H9 (cell line): ENCODE measurements at regions not wholly inside any gene's neighbourhood (a gene's known extent, or its start where the extent isn't known, plus 50 kb on each side); places are given as distances from the start of the nearest gene placed in this dataset.

Experiments used
- DNase-seq: peaks from one replicate; pipeline ENCODE4 v3.0.0-alpha.2; 2017
- H2AFZ ChIP-seq: one replicate; pipeline ENCODE4 v1.6.1; 2013; ENCODE audit warnings: mild to moderate bottlenecking, low read length, control low read depth, moderate library complexity
- H2AK5ac ChIP-seq: 2 replicates; pipeline ENCODE4 v1.6.1; 2013; ENCODE audit warnings: low read length, control low read depth, mixed read lengths; ENCODE audit not compliant: insufficient read length
- H2BK120ac ChIP-seq: one replicate; pipeline ENCODE4 v1.6.1; 2013; ENCODE audit warnings: low read depth, mild to moderate bottlenecking, low read length, control low read depth, inconsistent platforms; ENCODE audit not compliant: poor library complexity, severe bottlenecking
- H2BK12ac ChIP-seq: 2 replicates; pipeline ENCODE4 v1.6.1; 2013; ENCODE audit warnings: low read length, control low read depth, mixed read lengths, low read depth; ENCODE audit not compliant: insufficient read length
- H2BK15ac ChIP-seq: 2 replicates; pipeline ENCODE4 v1.6.1; 2013; ENCODE audit warnings: low read depth, low read length, control low read depth
- H2BK20ac ChIP-seq: one replicate; pipeline ENCODE4 v1.6.1; 2013; ENCODE audit warnings: low read depth, mild to moderate bottlenecking, low read length, control low read depth, inconsistent platforms; ENCODE audit not compliant: poor library complexity, severe bottlenecking
- H2BK5ac ChIP-seq: 2 replicates; pipeline ENCODE4 v1.6.1; 2013; ENCODE audit warnings: low read length, control low read depth, mixed read lengths; ENCODE audit not compliant: insufficient read length
- H3K14ac ChIP-seq: 2 replicates; pipeline ENCODE4 v1.6.1; 2013; ENCODE audit warnings: low read length, control low read depth; ENCODE audit not compliant: insufficient read depth
- H3K18ac ChIP-seq: 2 replicates; pipeline ENCODE4 v1.6.1; 2013; ENCODE audit warnings: low read depth, mild to moderate bottlenecking, mixed read lengths, low read length, control low read depth; ENCODE audit not compliant: insufficient read length
- H3K23ac ChIP-seq: 2 replicates; pipeline ENCODE4 v1.6.1; 2013; ENCODE audit warnings: low read length, control low read depth, mixed read lengths, low read depth; ENCODE audit not compliant: insufficient read length
- H3K23me2 ChIP-seq: 2 replicates; pipeline ENCODE4 v1.6.1; 2013; ENCODE audit warnings: low read depth, mild to moderate bottlenecking, mixed read lengths, low read length, control low read depth; ENCODE audit not compliant: insufficient read length, poor library complexity, severe bottlenecking
- H3K27ac ChIP-seq: 2 replicates; pipeline ENCODE4 v1.5.1; 2013; ENCODE audit warnings: low read length, control low read depth, mixed read lengths, low read depth; ENCODE audit not compliant: insufficient read length
- H3K27me3 ChIP-seq: 2 replicates; pipeline ENCODE4 v1.6.1; 2013; ENCODE audit warnings: low read length, control low read depth, inconsistent platforms; ENCODE audit not compliant: insufficient read depth
- H3K4ac ChIP-seq: 2 replicates; pipeline ENCODE4 v1.6.1; 2013; ENCODE audit warnings: low read depth, mild to moderate bottlenecking, control low read depth, inconsistent platforms, low read length, moderate library complexity
- H3K4me1 ChIP-seq: 2 replicates; pipeline ENCODE4 v1.6.1; 2013; ENCODE audit warnings: low read length, control low read depth, inconsistent platforms; ENCODE audit not compliant: insufficient read depth
- H3K4me2 ChIP-seq: 2 replicates; pipeline ENCODE4 v1.6.1; 2013; ENCODE audit warnings: low read length, control low read depth, mixed read lengths; ENCODE audit not compliant: insufficient read length, insufficient read depth
- H3K56ac ChIP-seq: 2 replicates; pipeline ENCODE4 v1.6.1; 2013; ENCODE audit warnings: low read depth, mild to moderate bottlenecking, mixed read lengths, low read length, control low read depth; ENCODE audit not compliant: insufficient read length
- H3K79me1 ChIP-seq: 2 replicates; pipeline ENCODE4 v1.6.1; 2013; ENCODE audit warnings: low read depth, mild to moderate bottlenecking, moderate library complexity, low read length, control low read depth, inconsistent platforms; ENCODE audit not compliant: insufficient read depth, poor library complexity, severe bottlenecking
- H3K79me2 ChIP-seq: 2 replicates; pipeline ENCODE4 v1.6.1; 2013; ENCODE audit warnings: low read length, control low read depth, inconsistent platforms; ENCODE audit not compliant: insufficient read depth
- H3K9ac ChIP-seq: 2 replicates; pipeline ENCODE4 v1.6.1; 2013; ENCODE audit warnings: low read length, control low read depth, mixed read lengths; ENCODE audit not compliant: insufficient read length; ENCODE audit errors: extremely low read depth
- H3K9me3 ChIP-seq: one replicate; pipeline ENCODE4 v1.6.1; 2013; ENCODE audit warnings: low read depth, low read length, inconsistent platforms; ENCODE audit not compliant: control insufficient read depth
- H3T11ph ChIP-seq: one replicate; pipeline ENCODE4 v1.6.1; 2013; ENCODE audit warnings: mild to moderate bottlenecking, low read length, control low read depth, inconsistent platforms
- H4K20me1 ChIP-seq: one replicate; pipeline ENCODE4 v1.6.1; 2013; ENCODE audit not compliant: control insufficient read depth, insufficient read length, insufficient read depth
- H4K5ac ChIP-seq: 2 replicates; pipeline ENCODE4 v1.6.1; 2013; ENCODE audit warnings: low read depth, mild to moderate bottlenecking, mixed read lengths, low read length, control low read depth; ENCODE audit not compliant: insufficient read length
- H4K8ac ChIP-seq: replicated peaks from 2 replicates; pipeline ENCODE4 v1.6.1; 2013; ENCODE audit warnings: low read length, control low read depth, mixed read lengths, low read depth; ENCODE audit not compliant: insufficient read length
- H4K91ac ChIP-seq: 2 replicates; pipeline ENCODE4 v1.6.1; 2013; ENCODE audit warnings: low read depth, mild to moderate bottlenecking, moderate library complexity, mixed read lengths, low read length, control low read depth; ENCODE audit not compliant: insufficient read length
- H3K27ac Mint-ChIP-seq, 3 experiments: 2 replicates in 2 of 3; 3 replicates in 1 of 3; pipeline ENCODE4 v1.8.0; 2020 to 2021; ENCODE audit warnings: mixed read lengths in 3 of 3, mild to moderate bottlenecking in 1 of 3, moderate library complexity in 1 of 3
- H3K27me3 Mint-ChIP-seq: 2 replicates; pipeline ENCODE4 v1.8.0; 2021; ENCODE audit warnings: low read depth, mild to moderate bottlenecking, moderate library complexity, mixed read lengths
- H3K36me3 Mint-ChIP-seq, 3 experiments: 2 replicates in 2 of 3; 3 replicates in 1 of 3; pipeline ENCODE4 v1.8.0; 2020 to 2021; ENCODE audit warnings: low read depth in 3 of 3, mixed read lengths in 3 of 3; ENCODE audit not compliant: insufficient read depth in 1 of 3
- H3K4me1 Mint-ChIP-seq, 2 experiments: 2 replicates each; pipeline ENCODE4 v1.8.0; 2020; ENCODE audit warnings: mixed read lengths in 2 of 2
- H3K4me3 Mint-ChIP-seq, 2 experiments: 2 replicates in 1 of 2; 3 replicates in 1 of 2; pipeline ENCODE4 v1.8.0; 2020 to 2021; ENCODE audit warnings: mild to moderate bottlenecking in 2 of 2, mixed read lengths in 2 of 2, moderate library complexity in 1 of 2
- H3K9me3 Mint-ChIP-seq, 2 experiments: 2 replicates in 1 of 2; 3 replicates in 1 of 2; pipeline ENCODE4 v1.8.0; 2020; ENCODE audit warnings: mild to moderate bottlenecking in 2 of 2, mixed read lengths in 2 of 2, moderate library complexity in 1 of 2
- WGBS: extraction: QIAGEN DNeasy Blood & Tissue Kit; methylation state at CpG from one replicate; pipeline ENCODE4 v1.1.7; 2013; ENCODE audit warnings: missing lambda C conversion rate, low lambda C conversion rate, mixed read lengths; ENCODE audit not compliant: insufficient read length; ENCODE audit errors: extremely low coverage; 5-methylcytosine and 5-hydroxymethylcytosine counted together
- TF ChIP-seq, protein P1 (sequence below): fragments of 200-600 bp; sonication (generic); conservative IDR thresholded peaks from 3 replicates; pipeline ENCODE4 v1.8.0; 2021; ENCODE audit warnings: antibody characterized with exemption, mild to moderate bottlenecking

- Mint-ChIP-seq H3K9me3 (peaks cover 28 to 35% of the 10 kb centered on the region in 2 experiments), H3K27me3 (peaks cover 11% of the 10 kb centered on the region), H3K27ac (no peak overlapping the region), H3K36me3 (peaks cover 0 to 21% (median 3%) of the 10 kb centered on the region in 3 experiments; a peak in 5 of 7 replicates), H3K4me1 (peaks cover 6 to 11% of the 10 kb centered on the region in 2 experiments), H3K4me3 (no peak overlapping the region)
- H3K4me1 ChIP-seq: no peaks in the 10 kb centered on the region
- no peaks in the 10 kb centered on the region for H3K79me2 ChIP-seq
- H3K27me3 ChIP-seq: no peaks in the 10 kb centered on the region
- WGBS: no CpG with 5 or more reads among the region's 5 CpGs
- H2BK12ac ChIP-seq: no peak overlapping the region
- H2AFZ ChIP-seq: no peak overlapping the region
- H3K56ac ChIP-seq: no peak overlapping the region
- H3K9ac ChIP-seq: no peak overlapping the region
- H3K9me3 ChIP-seq: no peaks in the 10 kb centered on the region
- H4K91ac ChIP-seq: no peak overlapping the region
- H3K23me2 ChIP-seq: no peaks in the 10 kb centered on the region
- no peak overlapping the region for H2BK20ac ChIP-seq
- TF ChIP-seq, protein P1, sequence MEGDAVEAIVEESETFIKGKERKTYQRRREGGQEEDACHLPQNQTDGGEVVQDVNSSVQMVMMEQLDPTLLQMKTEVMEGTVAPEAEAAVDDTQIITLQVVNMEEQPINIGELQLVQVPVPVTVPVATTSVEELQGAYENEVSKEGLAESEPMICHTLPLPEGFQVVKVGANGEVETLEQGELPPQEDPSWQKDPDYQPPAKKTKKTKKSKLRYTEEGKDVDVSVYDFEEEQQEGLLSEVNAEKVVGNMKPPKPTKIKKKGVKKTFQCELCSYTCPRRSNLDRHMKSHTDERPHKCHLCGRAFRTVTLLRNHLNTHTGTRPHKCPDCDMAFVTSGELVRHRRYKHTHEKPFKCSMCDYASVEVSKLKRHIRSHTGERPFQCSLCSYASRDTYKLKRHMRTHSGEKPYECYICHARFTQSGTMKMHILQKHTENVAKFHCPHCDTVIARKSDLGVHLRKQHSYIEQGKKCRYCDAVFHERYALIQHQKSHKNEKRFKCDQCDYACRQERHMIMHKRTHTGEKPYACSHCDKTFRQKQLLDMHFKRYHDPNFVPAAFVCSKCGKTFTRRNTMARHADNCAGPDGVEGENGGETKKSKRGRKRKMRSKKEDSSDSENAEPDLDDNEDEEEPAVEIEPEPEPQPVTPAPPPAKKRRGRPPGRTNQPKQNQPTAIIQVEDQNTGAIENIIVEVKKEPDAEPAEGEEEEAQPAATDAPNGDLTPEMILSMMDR: no peak
- H2BK5ac ChIP-seq: no peak overlapping the region
- H3T11ph ChIP-seq: no peak overlapping the region
- H2BK15ac ChIP-seq: no peak overlapping the region
- no peak overlapping the region for H4K5ac ChIP-seq
- no peak overlapping the region for H4K8ac ChIP-seq
- no peak overlapping the region for H3K27ac ChIP-seq
- H3K4me2 ChIP-seq: no peak overlapping the region
- H2BK120ac ChIP-seq: no peak overlapping the region
- H3K14ac ChIP-seq: no peak overlapping the region
- DNase-seq: no peak
- no peaks in the 10 kb centered on the region for H4K20me1 ChIP-seq
- no peak overlapping the region for H3K4ac ChIP-seq
- no peak overlapping the region for H2AK5ac ChIP-seq
- no peak overlapping the region for H3K18ac ChIP-seq
- no peak overlapping the region for H3K23ac ChIP-seq
- no peaks in the 10 kb centered on the region for H3K79me1 ChIP-seq
Observed at GRCh38 chr2:238552226-238552625, 125.5 kb downstream of the ASB1 start.
